Activated naive CD4-positive, alpha-beta T cell treated with anti-CD3 and anti-CD28 coated beads for 36 hours (primary cell): ENCODE measurements at regions not wholly inside any gene's neighbourhood (a gene's known extent, or its start where the extent isn't known, plus 50 kb on each side); places are given as distances from the start of the nearest gene placed in this dataset.
"Not testable (repeated sequence)": the region's sequence is repeated elsewhere in the genome, so short reads cannot be mapped to it uniquely, and the experiment has no call there.

Source experiments
- CTCF ChIA-PET: fragments of 350-600 bp; sonication (Branson Sonifier 250); formaldehyde crosslinking; loops from one replicate; lab custom pipeline; 2021; ENCODE audit warnings: antibody characterized with exemption; lab: Charles Lee
- DNase-seq: peaks from one replicate; pipeline ENCODE4 v3.0.0-alpha.2; 2020
- H3K27ac Mint-ChIP-seq: one replicate; pipeline ENCODE4 v1.8.0; 2021; ENCODE audit warnings: mild to moderate bottlenecking, mixed read lengths
- H3K27me3 Mint-ChIP-seq: one replicate; pipeline ENCODE4 v1.8.0; 2021; ENCODE audit warnings: low read depth, mixed read lengths
- H3K36me3 Mint-ChIP-seq: one replicate; pipeline ENCODE4 v1.8.0; 2021; ENCODE audit warnings: low read depth, mixed read lengths
- H3K4me1 Mint-ChIP-seq: one replicate; pipeline ENCODE4 v1.8.0; 2021; ENCODE audit warnings: low read depth, mixed read lengths
- H3K4me3 Mint-ChIP-seq: one replicate; pipeline ENCODE4 v1.8.0; 2021; ENCODE audit warnings: mild to moderate bottlenecking, moderate library complexity, mixed read lengths
- H3K9me3 Mint-ChIP-seq: one replicate; pipeline ENCODE4 v1.8.0; 2021; ENCODE audit warnings: mixed read lengths
- intact Hi-C: fragments of 100-400 bp; cut with micrococcal nuclease; formaldehyde crosslinking; loops from one replicate; pipeline ENCODE4 v1.15.1; 2023

GRCh38 chr2:89291717-89292298 is 600.3 kb downstream of the RPIA start:
- H3K9me3 Mint-ChIP-seq, H3K27me3 Mint-ChIP-seq, CTCF ChIA-PET, H3K4me1 Mint-ChIP-seq, H3K36me3 Mint-ChIP-seq, DNase-seq, H3K4me3 Mint-ChIP-seq, intact Hi-C loops, H3K27ac Mint-ChIP-seq: not testable (repeated sequence)

- H3K4me1 Mint-ChIP-seq, H3K27ac Mint-ChIP-seq, DNase-seq, intact Hi-C loops, H3K36me3 Mint-ChIP-seq, H3K27me3 Mint-ChIP-seq, CTCF ChIA-PET, H3K4me3 Mint-ChIP-seq, H3K9me3 Mint-ChIP-seq: not testable (repeated sequence)
Observed at GRCh38 chr2:89293399-89293798, 601.9 kb downstream of the RPIA start.

DNA sequence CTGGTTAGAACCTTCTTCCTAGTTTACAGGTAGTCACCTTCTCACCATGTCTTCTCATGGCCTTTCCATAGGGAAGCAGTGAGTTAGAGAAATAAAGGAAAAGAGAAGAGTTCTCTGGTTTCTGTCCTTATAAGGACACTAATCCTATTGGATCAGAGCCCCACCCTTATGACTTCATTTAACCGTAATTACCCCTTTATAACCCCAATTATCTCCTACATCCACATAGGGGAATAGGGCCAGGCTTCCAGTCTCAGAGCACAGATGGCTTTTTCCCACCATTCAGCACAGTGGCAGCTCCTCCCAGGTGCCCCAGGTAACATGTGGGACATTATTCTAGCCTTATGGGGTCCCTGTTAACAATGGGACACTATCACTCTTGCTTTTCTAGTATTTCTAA is 602.9 kb downstream of the RPIA start:
- H3K4me1 Mint-ChIP-seq, intact Hi-C loops, H3K4me3 Mint-ChIP-seq, H3K27ac Mint-ChIP-seq, H3K36me3 Mint-ChIP-seq, DNase-seq, H3K9me3 Mint-ChIP-seq, H3K27me3 Mint-ChIP-seq, CTCF ChIA-PET: not testable (repeated sequence)

GRCh38 chr2:89296820-89297398 is 605.4 kb downstream of the RPIA start:
- DNase-seq, H3K36me3 Mint-ChIP-seq, CTCF ChIA-PET, H3K27me3 Mint-ChIP-seq, H3K4me1 Mint-ChIP-seq, H3K27ac Mint-ChIP-seq, H3K9me3 Mint-ChIP-seq, intact Hi-C loops, H3K4me3 Mint-ChIP-seq: not testable (repeated sequence)

DNA sequence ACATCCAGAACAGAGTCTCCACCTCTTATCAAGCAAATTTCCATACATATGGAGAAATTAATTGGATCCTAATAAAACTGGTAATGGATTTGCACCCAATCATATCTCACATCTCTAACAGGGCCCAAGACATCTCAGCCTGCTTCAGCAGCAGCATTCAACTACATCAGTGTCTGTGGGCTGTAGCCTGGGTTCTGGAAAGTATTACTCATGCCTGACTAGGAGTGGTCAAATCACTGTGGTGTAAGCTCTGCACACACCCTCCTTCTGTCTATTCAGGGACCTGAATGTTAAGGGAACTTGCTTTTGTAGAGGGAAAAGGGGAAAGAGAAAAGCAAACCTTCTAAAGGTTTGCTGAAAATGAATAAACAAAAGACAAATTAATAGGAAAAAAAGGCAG is 607.7 kb downstream of the RPIA start:
- H3K27me3 Mint-ChIP-seq, H3K4me3 Mint-ChIP-seq, H3K4me1 Mint-ChIP-seq, H3K9me3 Mint-ChIP-seq, H3K36me3 Mint-ChIP-seq, H3K27ac Mint-ChIP-seq, intact Hi-C loops, CTCF ChIA-PET: not testable (repeated sequence)
- DNase-seq = peak; percentile 3

- H3K9me3 Mint-ChIP-seq, DNase-seq, H3K4me3 Mint-ChIP-seq, H3K27me3 Mint-ChIP-seq, H3K36me3 Mint-ChIP-seq, H3K27ac Mint-ChIP-seq, H3K4me1 Mint-ChIP-seq, intact Hi-C loops, CTCF ChIA-PET: not testable (repeated sequence)
Observed at GRCh38 chr2:89305623-89306022, 614.1 kb downstream of the RPIA start.

DNA sequence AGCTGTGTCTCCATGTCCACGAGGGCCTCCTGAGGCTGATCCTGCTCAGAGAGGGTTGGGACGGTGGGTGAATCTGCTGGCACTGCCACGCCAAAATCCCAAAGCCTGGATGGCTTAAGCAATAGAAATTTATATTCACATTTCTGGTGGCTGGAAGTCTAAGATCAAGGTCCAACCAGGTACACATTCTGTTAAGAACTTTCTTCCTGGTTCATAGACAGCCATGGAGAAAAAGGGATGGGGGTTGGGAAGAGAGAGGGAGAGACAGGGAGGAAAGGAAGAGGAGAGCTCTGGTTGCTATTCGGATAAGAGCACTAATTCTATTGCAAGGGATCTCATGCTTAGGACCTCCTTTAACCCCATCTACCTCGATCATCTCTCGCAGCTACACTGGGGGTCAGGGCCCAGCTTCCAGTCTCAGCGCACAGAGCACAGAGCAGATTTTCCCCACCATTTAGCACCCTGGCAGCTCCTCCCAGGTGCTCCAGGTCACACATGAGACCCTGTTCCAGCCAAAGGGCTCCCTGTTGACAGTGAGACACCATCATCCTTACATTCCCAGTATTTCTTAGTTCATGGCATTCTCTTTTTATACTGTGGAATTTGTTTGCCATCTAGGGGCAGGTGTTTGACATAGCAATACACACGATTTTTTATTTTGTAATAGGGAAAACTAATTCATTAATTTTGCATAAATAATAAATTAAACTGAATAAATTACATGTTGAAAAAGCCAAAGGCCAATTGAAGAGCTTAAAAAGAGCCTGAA is 615.6 kb downstream of the RPIA start:
- DNase-seq, H3K27me3 Mint-ChIP-seq, H3K4me3 Mint-ChIP-seq, H3K4me1 Mint-ChIP-seq, H3K9me3 Mint-ChIP-seq, H3K36me3 Mint-ChIP-seq, H3K27ac Mint-ChIP-seq, intact Hi-C loops, CTCF ChIA-PET: not testable (repeated sequence)

DNA sequence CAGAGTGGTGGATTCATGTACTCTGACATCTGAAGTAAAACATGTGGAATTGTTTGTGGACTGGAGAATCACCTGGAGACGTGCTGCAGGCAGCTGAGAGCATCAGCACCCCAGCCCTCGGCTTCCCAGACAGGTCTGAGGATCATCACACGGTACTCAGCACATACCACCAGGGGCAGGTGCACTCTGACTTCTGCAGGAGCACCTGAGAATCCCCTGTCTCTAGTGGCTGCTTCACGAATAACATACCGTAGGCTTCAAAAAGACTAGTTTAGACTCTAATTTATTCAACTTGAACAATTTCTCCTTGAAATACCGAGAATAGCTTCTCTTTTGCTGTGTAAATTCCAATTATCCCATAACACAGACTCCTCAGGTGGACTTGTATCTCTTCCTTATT is 627.5 kb downstream of the RPIA start:
- H3K4me3 Mint-ChIP-seq, H3K4me1 Mint-ChIP-seq, H3K36me3 Mint-ChIP-seq, CTCF ChIA-PET, H3K27me3 Mint-ChIP-seq, intact Hi-C loops, DNase-seq, H3K9me3 Mint-ChIP-seq, H3K27ac Mint-ChIP-seq: not testable (repeated sequence)

DNA sequence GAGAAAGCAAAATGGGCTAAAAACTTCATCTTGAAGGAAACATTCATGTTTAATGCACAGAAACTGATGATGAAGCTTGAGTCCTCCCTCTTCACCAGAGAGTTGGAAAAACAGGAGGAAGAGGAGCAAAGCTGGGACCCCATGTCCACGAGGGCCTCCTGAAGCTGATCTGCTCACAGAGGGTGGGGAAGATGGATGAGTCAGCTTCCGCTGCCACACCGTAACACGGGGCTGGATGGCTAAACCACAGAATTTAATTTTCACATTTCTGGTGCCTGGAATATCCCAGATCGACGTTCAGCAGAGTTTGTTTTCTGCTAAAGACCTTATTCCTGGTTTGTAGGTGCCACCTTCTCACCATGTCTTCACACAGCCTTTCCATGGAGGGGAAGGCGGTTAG is 634.4 kb downstream of the RPIA start:
- intact Hi-C loops, DNase-seq, H3K27me3 Mint-ChIP-seq, H3K9me3 Mint-ChIP-seq, CTCF ChIA-PET, H3K4me3 Mint-ChIP-seq, H3K36me3 Mint-ChIP-seq, H3K4me1 Mint-ChIP-seq, H3K27ac Mint-ChIP-seq: not testable (repeated sequence)

DNA sequence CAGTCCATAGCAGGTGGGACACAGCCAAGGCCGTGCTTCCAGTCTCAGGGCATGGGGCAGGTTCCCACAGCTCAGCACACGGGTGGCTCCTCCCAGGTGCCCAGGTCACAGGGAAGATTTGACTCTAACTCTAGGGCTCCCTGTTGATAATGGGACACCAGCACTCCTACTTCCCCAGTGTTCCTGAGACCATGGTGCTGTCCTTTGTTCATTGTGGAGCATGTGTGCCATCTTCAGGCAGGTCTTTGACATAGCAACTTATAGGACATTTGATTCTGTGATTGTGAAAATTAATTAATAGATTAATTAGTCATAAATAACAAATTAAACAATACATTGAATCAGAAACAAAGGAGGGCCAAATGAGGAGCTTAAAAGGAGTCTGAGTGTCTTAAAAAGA is 635.0 kb downstream of the RPIA start:
- H3K9me3 Mint-ChIP-seq, H3K4me3 Mint-ChIP-seq, H3K27ac Mint-ChIP-seq, intact Hi-C loops, CTCF ChIA-PET, H3K36me3 Mint-ChIP-seq, H3K4me1 Mint-ChIP-seq, H3K27me3 Mint-ChIP-seq: not testable (repeated sequence)
- peak; percentile 5 for DNase-seq

DNA sequence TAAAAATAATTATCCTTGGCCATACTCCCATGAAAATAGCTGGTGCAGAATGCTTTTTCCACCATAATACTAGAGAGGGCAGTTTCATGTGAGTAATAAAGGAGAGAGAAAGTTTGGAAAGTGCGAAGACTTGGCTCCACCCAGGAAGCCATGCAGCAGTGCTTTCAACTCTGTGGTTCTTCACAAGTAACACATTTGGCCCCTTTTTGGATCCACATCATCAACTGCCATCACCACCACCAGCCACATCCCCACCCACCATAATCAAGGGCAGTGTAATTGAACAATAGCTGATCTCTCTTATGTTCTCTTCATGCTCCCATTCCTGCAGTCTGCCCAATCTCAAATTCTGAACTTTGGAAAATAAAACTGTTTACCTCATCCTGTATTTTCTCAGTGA is 637.3 kb downstream of the RPIA start:
- H3K4me1 Mint-ChIP-seq, CTCF ChIA-PET, intact Hi-C loops, H3K36me3 Mint-ChIP-seq, H3K4me3 Mint-ChIP-seq, H3K9me3 Mint-ChIP-seq, DNase-seq, H3K27me3 Mint-ChIP-seq, H3K27ac Mint-ChIP-seq: not testable (repeated sequence)
